H1 (cell line): ENCODE measurements at regions not wholly inside any gene's neighbourhood (a gene's known extent, or its start where the extent isn't known, plus 50 kb on each side); places are given as distances from the start of the nearest gene placed in this dataset.

Source experiments
- ATF2 ChIP-seq: IDR thresholded peaks from 2 replicates; pipeline ENCODE4 v1.6.1; 2012; ENCODE audit warnings: low read length, inconsistent platforms
- CTCF ChIP-seq, 3 experiments: IDR thresholded peaks; 1 replicate in 2 of 3; 2 replicates in 1 of 3; pipeline versions ENCODE4 v1.5.1 to v1.6.1; 2011; ENCODE audit warnings: low read length in 3 of 3, mild to moderate bottlenecking in 3 of 3, inconsistent platforms in 2 of 3, low read depth in 1 of 3, moderate library complexity in 1 of 3; ENCODE audit not compliant: insufficient read depth in 1 of 3; ENCODE audit errors: control extremely low read depth in 1 of 3
- MAFK ChIP-seq: IDR thresholded peaks from 2 replicates; pipeline ENCODE4 v1.6.1; 2012; ENCODE audit warnings: low read depth, mild to moderate bottlenecking, improper control_type of control experiment, low read length
- NANOG ChIP-seq: IDR thresholded peaks from 2 replicates; pipeline ENCODE4 v1.6.1; 2011; ENCODE audit warnings: low read length, low read depth, mild to moderate bottlenecking, inconsistent platforms; ENCODE audit not compliant: insufficient read depth, poor library complexity, severe bottlenecking
- POLR2A ChIP-seq, 2 experiments: IDR thresholded peaks; 1 replicate in 1 of 2; 2 replicates in 1 of 2; pipeline ENCODE4 v1.6.1; 2011; ENCODE audit warnings: low read depth in 2 of 2, low read length in 2 of 2, mild to moderate bottlenecking in 2 of 2; ENCODE audit errors: control extremely low read depth in 1 of 2
- RFX5 ChIP-seq: IDR thresholded peaks from 2 replicates; pipeline ENCODE4 v1.6.1; 2011; ENCODE audit warnings: low read depth, low read length, improper control_type of control experiment, borderline replicate concordance
- SRF ChIP-seq: IDR thresholded peaks from 2 replicates; pipeline ENCODE4 v1.6.1; 2011; ENCODE audit warnings: mild to moderate bottlenecking, low read depth, low read length, moderate library complexity
- TCF12 ChIP-seq: IDR thresholded peaks from 2 replicates; pipeline ENCODE4 v1.6.1; 2011; ENCODE audit warnings: low read depth, mild to moderate bottlenecking, low read length

GRCh38 chr16:76729525-76729924 is 452.3 kb downstream of the CNTNAP4 start:
- no peak for TF ChIP-seq ATF2
- TF ChIP-seq RFX5: peak; percentile 56; the same call in 1 of the 2 replicates
- no peak for TF ChIP-seq MAFK
- TF ChIP-seq CTCF (IDR thresholded peaks at IDR 0.05; ENCODE audit: control extremely low read depth in 1 of 3, insufficient read depth in 1 of 3, low read depth in 1 of 3, low read length in 3 of 3): no peak
- TF ChIP-seq NANOG: no peak
- no peak for TF ChIP-seq POLR2A (IDR thresholded peaks at IDR 0.05; ENCODE audit: control extremely low read depth in 1 of 2, low read depth in 2 of 2, low read length in 2 of 2)
- TF ChIP-seq TCF12: no peak
- no peak for TF ChIP-seq SRF
